ENCODE measurements at regions not wholly inside any gene's neighbourhood (a gene's known extent, or its start where the extent isn't known, plus 50 kb on each side); places are given as distances from the start of the nearest gene placed in this dataset.
"Not testable (repeated sequence)": the region's sequence is repeated elsewhere in the genome, so short reads cannot be mapped to it uniquely, and the experiment has no call there.

DNA sequence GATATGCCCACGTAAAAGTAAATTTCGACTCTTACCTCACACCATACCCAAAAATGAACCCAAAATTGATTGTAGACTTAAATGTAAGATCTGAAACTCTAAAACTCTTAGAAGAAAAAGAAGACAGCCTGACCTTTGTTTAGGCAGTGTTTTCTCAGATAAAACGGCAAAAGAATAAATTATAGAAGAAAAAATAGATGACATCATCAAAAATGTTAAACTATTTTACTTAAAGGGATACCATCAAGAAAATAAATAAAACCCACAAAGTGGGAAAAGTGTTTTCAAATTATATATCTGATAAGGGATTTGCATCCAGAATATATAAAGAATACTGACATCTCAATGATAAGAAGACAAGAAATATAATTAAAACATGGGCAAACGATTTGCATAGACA is 862.7 kb downstream of the DTWD2 start:
- H3K4me3 ChIP-seq (ENCODE audit: low read depth, low read length), result no peak overlapping the region
- no peak for TF ChIP-seq CTCF (IDR thresholded peaks at IDR 0.05; ENCODE audit: low read depth, low read length)

GRCh38 chr5:118121258-118121657 is 867.1 kb downstream of the DTWD2 start:
- TF ChIP-seq CTCF (IDR thresholded peaks at IDR 0.05; ENCODE audit: low read depth, low read length), result no peak
- H3K4me3 ChIP-seq (ENCODE audit: low read depth, low read length), result no peak overlapping the region

- TF ChIP-seq CTCF (IDR thresholded peaks at IDR 0.05; ENCODE audit: low read depth, low read length), result no peak
- no peak overlapping the region for H3K4me3 ChIP-seq (ENCODE audit: low read depth, low read length)
Measured at GRCh38 chr5:118115791-118116190, 872.6 kb downstream of the DTWD2 start.

DNA sequence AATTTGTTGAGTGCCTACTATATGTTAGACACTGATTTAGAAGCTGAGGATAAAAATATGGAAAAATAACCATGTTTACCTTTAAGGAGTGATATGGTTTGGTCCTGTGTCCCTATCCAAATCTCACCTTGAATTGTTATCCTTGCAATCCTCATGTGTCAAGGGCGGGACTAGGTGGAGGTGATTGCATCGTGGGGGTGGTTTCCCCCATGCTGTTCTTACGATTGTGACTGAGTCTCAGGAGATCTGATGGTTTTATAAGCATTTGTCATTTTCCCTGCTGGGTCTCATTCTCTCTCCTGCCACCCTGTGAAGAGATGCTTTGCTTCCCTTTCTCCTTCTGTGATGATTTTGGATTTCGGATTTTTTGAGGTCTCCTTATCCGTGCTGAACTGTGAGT is 876.4 kb downstream of the DTWD2 start:
- no peak for TF ChIP-seq CTCF (IDR thresholded peaks at IDR 0.05; ENCODE audit: low read depth, low read length)
- H3K4me3 ChIP-seq (ENCODE audit: low read depth, low read length), result no peak overlapping the region

DNA sequence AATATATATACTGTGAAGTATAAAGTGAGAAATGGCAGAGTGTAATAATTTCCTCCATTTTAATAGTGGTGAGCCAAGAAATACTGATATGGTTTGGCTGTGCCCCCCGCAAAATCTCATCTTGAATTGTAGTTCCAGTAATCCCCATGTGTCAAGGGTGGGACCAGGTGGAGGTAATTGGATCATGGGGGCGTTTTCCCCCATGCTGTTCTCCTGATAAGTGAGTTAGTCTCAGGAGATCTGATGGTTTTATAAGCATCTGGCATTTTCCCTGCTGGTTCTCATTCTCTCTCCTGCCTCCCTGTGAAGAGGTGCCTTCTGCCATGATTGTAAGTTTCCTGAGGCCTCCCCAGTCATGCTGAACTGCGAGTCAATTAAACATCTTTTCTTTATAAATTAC is 881.1 kb downstream of the DTWD2 start:
- not testable (repeated sequence) for H3K4me3 ChIP-seq (ENCODE audit: low read depth, low read length)

DNA sequence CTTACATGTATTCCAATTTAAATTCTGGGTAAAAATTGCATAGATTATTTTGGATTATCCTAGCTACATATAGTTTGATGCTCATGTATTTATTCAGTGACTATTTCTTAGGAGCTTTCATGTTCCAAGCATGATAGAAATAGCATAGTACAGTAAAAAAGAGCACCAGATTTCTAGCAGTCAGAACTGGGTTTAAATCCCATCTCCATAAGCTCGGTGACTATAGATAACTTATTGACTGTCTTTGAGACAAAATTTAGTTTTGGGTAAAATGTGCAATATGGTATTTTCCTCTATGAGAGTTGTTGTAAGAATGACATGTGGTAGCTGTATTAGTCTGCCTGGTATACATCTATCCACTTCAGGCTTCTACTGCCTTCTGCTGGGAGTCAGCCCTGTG is 889.6 kb downstream of the DTWD2 start:
- no peak for TF ChIP-seq CTCF (IDR thresholded peaks at IDR 0.05; ENCODE audit: low read depth, low read length)

DNA sequence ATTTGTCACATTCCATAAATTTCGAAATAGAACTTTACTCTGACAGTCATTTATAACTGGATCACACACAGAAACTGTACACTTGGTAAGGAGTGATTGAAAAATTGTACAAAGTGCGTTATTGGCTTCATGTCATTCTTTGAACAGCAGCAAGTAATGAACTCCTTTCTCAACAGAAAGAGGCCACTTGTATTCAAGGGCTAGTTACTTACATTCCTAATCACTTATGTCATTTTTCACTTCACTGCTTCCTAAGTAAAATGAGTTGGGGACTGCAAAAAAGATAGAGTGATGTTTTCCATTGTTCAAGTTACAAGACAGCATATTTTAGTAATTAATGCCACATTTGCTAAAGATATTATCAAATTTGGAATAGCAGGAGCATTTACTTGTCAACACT is 893.2 kb downstream of the DTWD2 start:
- no peak for TF ChIP-seq CTCF (IDR thresholded peaks at IDR 0.05; ENCODE audit: low read depth, low read length)
- no peak overlapping the region for H3K4me3 ChIP-seq (ENCODE audit: low read depth, low read length)

More for the DNA sequence above, 889.6 kb downstream of the DTWD2 start:
- no peak overlapping the region for H3K4me3 ChIP-seq (ENCODE audit: low read depth, low read length)

- no peak for TF ChIP-seq CTCF (IDR thresholded peaks at IDR 0.05; ENCODE audit: low read depth, low read length)
Measured at GRCh38 chr5:118088448-118088847, 899.9 kb downstream of the DTWD2 start.

More at GRCh38 chr5:118088448-118088847, 899.9 kb downstream of the DTWD2 start:
- no peak overlapping the region for H3K4me3 ChIP-seq (ENCODE audit: low read depth, low read length)

Measured in WI38 (cell line).